ENCODE measurements at regions not wholly inside any gene's neighbourhood (a gene's known extent, or its start where the extent isn't known, plus 50 kb on each side); places are given as distances from the start of the nearest gene placed in this dataset.
"Not testable (repeated sequence)": the region's sequence is repeated elsewhere in the genome, so short reads cannot be mapped to it uniquely, and the experiment has no call there.

DNA sequence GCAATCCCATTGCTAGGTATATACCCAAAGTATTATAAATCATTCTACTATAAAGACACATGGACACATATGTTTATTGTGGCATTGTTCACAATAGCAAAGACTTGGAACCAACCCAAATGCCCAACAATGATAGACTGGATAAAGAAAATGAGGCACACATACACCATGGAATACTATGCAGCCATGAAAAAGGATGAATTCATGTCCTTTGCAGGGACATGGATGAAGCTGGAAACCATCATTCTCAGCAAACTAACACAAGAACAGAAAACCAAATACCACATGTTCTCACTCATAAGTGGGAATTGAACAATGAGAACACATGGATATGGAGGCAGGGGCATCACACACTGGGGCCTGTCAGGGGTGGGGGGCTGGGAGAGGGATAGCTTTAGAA is 249.4 kb downstream of the UBE3D start:
- DNase-seq (ENCODE audit: low spot score), result not testable (repeated sequence)

DNA sequence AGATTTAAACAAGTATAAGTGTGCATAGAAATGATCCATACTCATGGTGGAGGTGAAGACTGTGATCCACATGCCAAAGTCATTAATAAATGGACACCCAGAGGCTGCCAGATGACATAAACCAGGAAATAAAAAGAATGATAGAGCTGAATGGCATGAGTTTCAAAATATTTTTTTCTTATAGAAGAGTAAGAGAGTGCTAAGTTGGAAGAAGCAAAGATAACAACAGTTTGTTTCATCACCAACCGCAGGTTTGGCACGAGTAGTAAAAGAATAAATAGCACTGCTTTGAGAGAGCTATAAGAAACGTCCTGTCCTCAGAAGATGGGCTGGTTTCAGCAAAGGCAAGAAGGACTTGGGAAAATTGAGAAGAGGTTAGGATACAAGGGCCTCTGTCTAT is 246.9 kb downstream of the UBE3D start:
- DNase-seq (ENCODE audit: low spot score), result peak; percentile 74

DNA sequence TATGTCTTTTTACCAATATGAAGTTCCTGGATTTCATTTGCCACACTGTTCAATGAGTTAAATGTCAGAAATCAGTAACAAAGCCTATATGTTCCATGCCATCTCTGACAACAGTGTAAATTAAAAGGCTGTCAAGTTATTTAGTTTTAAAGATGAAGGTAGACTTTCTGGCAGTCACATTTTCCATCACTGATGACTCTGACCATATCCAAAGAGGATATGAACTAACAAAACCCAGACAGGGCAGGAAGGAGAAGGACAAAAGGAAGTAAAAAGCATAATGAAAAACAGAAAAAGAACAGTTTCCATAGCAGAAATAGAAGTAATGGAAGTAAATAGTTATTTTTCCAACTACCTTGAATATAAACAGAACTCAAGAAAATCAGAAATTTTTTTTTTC is 242.3 kb downstream of the UBE3D start:
- no peak for DNase-seq (ENCODE audit: low spot score)

DNA sequence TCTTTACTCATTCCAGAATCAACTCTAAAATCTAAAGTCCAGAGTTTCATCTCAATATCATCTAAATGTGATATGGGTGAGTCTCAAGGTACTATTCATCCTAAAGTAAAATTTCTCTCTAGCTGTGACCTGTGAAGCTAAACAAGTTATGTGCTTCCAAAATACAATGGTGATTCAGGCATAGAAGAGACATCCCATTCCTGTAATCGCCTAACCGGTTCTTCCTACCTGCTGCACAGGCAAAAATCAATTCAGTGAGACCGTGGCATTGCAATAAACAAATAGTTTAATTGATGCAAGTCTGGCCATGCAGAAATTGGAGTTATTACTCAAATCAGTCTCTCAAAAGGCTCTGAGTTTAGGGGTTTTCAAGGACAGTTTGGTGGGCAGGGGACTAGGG is 232.8 kb downstream of the UBE3D start:
- no peak for DNase-seq (ENCODE audit: low spot score)

DNA sequence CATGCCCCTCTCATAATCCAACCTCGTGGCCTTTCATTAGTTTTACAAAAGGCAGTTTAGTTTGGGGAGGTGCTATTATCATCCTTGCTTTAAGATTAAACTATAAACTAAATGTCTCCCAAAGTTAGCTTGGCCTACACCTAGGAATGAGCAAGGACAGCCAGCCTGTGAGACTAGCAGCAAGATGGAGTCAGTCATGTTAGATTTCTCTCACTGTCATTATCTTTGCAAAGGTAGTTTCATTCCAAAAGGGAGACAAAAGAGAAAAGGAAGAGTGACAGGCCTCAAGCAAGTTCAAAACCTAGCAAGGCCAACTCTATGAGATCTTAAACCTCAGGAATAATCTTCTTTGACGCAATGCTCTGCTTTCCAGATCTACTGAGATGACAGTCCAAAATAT is 232.2 kb downstream of the UBE3D start:
- no peak for DNase-seq (ENCODE audit: low spot score)

DNA sequence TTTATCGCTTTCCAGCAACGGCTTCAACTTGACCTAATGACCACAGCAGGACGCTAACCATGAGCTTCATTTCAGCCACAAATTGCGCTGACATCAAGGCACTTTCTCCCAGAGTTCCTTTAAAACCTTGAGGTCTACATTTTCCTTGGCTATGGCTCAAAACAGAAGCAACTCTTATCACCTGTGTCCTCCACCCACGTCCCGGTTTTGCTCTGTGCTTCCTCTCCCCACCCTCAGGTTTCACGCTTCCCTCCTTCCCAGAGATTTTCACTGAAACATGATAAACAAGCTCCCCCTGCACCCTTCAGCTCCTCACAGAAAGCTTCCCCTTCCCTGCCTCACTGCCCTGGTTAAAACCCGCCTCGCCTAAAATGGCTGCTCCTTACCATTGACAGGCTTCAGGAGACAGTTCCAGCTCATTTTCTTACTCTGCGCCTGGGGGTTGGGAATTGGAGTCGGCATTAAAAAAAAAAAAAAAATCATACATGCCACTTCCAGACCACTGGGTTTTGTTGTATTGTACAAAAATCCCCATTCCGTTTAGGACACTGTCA is 229.5 kb downstream of the UBE3D start:
- no peak for DNase-seq (ENCODE audit: low spot score)

DNA sequence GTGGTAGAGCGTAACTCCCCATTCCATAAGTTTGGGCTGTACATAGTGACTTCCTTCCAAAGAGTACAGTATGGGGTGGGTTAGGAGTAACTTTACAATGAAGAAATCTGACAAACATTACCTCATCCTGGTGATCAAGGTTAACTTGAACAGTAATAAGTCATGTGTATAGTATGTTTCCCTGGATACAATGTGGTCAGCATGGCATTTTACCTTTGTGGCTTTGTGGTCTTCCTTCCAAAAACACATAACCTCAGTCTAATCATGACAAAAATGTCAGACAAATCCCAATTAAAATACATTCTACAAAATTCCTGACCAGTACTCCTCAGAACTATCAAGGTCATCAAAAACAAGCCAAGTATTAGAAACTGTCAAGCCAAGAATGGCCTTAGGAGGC is 225.1 kb downstream of the UBE3D start:
- DNase-seq (ENCODE audit: low spot score), result peak; percentile 92

DNA sequence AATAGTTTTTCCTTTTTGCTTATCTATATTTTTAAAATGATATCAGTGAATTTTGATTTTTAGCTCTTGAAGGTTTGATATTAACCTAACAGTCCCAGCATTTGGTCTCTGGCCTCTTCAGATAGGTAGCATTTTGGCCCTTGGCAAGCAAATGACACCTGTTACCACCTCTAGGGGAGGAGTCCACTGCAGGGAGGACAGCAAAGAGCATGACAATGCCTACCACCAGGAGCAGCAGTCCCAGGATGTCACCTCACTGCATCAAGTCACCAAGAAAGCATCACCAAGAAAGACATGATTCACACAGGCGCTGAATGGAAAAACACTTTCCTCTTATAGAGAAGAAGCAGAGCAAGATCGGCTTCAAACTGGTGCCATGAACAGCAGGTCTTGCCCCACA is 224.3 kb downstream of the UBE3D start:
- DNase-seq (ENCODE audit: low spot score), result peak; percentile 46

Measured in kidney tubule cell (primary cell).